Renal pelvis (tissue), 1 donor: ENCODE measurements at regions not wholly inside any gene's neighbourhood (a gene's known extent, or its start where the extent isn't known, plus 50 kb on each side); places are given as distances from the start of the nearest gene placed in this dataset.
"Not testable (repeated sequence)": the region's sequence is repeated elsewhere in the genome, so short reads cannot be mapped to it uniquely, and the experiment has no call there.

Experiments
- DNase-seq: peaks from one replicate; pipeline ENCODE4 v3.0.0-alpha.2; 2013

- no peak for DNase-seq
Observed at GRCh38 chr15:69762373-69763148, 309.9 kb downstream of the RPLP1 start.

GRCh38 chr15:69763831-69764230 is 311.2 kb downstream of the RPLP1 start:
- DNase-seq, result no peak

GRCh38 chr15:69766156-69766555 is 313.5 kb downstream of the RPLP1 start:
- no peak for DNase-seq

DNA sequence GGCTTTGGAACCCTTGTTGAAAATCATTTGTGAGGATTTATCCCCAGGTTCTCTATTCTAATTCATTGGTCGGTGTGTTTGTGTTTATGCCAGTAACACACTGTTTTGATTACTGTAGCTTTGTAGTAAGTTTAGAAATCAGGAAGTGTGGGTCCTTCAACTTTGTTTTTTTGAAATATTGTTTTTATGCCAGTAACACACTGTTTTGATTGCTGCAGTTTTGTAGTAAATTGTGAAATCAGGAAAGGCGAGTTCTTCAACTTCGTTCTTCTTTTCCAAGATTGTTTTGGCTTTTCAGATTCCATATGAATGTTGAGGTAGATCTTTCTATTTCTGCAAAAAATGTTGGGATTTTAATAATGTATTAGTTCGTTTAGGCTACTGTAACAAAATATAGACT is 314.6 kb downstream of the RPLP1 start:
- DNase-seq, result no peak

GRCh38 chr15:69769336-69769735 is 316.7 kb downstream of the RPLP1 start:
- not testable (repeated sequence) for DNase-seq

- DNase-seq, result not testable (repeated sequence)
Observed at GRCh38 chr15:69774258-69774657, 321.6 kb downstream of the RPLP1 start.

GRCh38 chr15:69774711-69775110 is 322.1 kb downstream of the RPLP1 start:
- not testable (repeated sequence) for DNase-seq

DNA sequence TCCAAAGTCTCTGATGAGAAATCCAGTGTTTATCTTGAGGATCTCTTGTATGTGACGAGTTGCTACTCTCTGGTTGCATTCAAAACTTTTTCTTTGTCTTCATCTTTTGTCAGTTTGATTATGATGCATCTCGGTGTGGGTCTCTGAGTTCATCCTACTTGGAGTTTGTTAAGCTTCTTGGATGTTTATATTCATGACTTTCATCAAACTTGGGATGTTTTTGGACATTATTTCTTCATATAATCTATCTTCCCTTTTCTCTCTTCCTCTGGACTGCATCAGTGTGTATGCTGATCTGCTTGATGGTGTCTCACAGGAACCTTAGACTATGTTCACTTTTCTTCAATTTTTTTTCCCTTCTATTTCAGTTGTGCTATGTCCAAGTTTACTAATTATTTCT is 320.4 kb downstream of the TLE3 start:
- DNase-seq, result no peak

DNA sequence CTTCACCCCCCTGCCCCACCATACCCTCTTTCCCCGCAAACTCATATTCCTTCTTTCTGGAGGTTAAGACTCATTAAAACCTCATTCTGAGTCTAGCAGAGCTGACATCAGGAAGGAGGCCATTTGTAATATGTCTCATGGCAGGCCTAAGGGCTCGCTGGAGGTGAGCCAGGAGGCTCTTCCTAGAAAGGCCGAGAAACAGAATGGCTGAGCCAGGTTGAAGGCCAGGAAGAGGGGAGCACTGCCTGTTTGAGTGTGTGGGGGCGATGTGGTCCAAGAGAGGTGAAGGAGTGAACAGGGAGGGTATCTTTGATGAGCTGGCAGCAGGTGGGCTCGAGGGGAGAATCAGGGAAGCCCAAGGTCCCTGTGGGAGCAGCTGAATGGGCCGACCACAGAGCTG is 317.3 kb downstream of the TLE3 start:
- no peak for DNase-seq

DNA sequence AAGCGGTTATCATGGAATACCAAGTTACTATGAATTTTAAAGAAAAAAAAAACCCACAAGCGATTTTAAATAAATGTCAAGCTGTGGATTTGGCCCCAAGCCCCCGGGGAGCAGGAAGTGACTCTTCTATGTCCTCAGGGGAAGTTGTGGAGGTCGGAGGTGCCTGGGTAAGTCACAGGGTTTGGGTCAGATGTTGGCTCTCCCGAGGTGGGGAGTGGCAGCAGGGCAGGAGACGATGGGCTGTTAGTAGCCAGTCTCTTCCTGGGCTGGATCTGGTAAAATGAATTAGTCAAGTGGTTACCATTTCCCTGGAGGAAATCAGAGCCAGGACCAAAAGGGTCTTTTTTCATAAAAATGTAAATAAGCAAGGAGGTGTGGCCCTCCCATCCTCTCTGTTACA is 316.7 kb downstream of the TLE3 start:
- no peak for DNase-seq

GRCh38 chr15:69781411-69782125 is 316.1 kb downstream of the TLE3 start:
- no peak for DNase-seq

DNA sequence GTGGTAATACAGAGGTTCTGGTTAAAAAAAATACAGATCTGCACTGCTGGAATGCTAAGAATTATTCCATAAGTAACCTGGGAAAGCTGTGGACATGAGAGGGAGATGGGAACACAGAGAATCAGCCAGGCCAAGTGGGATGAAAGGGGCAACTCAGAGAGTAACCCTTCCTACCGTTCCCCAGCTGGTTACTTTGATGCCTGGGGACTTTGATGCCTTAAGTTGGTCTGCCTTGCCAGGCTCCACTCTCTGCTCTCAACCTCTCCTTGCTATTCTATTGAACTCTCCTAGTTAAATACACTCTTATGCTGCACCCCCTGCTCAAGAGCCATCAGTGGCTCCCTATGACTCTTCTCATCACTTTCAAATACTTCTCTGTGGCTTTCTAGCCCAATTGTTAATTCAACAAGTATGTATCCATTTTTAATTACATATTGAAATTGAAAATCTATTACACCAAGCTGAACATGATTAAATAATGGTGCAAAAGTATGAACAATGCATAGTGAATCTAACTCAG is 315.5 kb downstream of the TLE3 start:
- no peak for DNase-seq

DNA sequence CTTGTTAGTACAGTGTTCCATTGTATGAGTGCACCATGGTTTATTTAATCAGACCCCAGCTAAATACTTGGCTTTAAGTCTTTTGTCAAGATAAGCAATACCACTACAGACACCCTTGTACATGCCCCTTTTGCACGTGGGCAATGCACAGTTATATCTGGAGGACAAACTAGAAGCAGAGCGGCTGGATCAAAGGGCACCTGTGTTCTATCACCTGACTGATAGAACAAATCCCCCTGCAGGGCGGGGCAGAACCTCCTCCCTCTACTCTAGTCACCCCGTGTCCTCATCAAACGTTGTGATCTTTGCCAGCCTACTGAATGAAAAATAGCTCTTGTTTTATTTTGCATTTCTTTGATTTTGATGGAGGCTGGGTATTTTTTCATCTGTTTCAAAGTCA is 314.9 kb downstream of the TLE3 start:
- DNase-seq, result no peak

GRCh38 chr15:69783211-69783610 is 314.5 kb downstream of the TLE3 start:
- no peak for DNase-seq

DNA sequence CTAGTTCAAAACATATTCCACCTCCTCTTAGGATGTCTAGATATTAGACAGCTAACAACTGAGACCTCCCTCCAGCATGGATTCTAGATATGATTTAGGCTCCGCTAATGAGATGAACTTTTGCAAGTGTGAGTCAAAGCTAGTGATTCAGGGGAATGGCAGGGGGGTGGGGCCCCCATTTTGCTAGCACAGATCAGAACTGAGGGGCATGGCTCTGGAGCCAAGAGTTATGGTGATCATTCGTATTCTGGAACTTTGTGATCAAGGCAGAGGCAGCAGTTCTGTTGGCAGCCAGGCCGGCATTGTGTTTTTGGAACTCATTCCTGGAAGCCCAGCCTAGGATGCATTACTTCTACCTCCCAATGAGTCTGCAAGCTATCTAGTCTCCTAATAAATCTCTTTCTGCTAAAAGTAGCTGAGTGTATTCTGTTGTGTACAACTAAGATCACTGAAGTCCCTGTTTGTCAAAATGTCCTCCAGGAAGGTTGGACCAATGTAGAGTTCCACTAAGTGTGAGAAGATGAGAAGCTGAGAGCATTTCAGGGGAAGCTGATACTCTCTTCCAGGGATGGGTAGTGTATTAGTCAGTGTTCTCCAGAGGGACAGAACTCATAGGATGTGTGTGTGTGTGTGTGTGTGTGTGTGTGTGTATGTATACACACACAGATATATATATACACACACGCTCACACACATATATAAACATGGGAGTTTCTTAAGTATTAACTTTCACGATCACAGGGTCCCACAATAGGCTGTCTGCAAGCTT is 312.7 kb downstream of the TLE3 start:
- DNase-seq, result no peak

DNA sequence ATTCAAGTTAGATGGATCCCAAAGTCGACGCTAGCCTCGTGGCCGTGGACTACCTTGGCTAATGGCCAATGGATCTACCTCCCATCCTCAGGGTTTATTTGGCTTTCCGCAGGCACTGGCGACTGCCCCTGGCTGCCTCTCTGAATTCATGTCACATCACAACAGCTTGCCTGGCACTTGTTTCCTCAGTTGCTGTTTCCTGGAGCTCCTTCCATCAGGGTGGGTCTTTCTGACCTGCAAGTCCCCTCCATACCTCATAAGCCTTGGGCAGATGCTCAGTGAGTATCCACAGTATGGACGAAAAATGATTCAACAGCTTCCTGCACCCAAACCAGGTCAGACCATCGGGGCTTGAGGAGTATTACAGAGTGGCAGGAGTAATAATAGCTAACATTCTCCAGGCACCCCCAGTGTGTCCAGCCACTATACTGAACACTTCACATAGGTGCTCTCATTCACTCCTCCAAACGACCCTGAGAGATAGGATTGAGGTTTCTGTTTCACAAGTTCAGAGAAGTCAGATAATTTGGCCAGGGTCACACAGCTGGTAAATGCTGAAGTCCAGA is 311.5 kb downstream of the TLE3 start:
- no peak for DNase-seq

DNA sequence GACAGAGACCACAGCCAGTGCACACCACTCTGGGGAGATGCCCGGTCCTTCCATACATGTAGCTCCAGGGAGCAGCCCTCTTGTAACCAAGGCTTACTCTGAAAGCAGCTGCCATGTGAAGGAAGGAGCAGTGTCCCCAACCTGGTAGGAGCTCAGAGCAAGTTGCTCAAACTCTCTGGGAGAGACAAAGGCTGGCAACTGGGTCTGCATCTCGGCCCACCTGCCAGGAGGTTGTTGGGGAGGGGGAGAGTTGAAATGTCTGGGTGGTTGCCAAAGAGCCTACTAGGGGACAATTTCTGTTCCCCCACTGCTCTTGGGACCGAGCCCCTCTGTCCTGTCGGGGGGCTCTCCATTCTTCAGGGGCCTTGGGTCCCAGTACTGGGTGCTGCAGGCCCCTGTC is 309.9 kb downstream of the TLE3 start:
- no peak for DNase-seq

DNA sequence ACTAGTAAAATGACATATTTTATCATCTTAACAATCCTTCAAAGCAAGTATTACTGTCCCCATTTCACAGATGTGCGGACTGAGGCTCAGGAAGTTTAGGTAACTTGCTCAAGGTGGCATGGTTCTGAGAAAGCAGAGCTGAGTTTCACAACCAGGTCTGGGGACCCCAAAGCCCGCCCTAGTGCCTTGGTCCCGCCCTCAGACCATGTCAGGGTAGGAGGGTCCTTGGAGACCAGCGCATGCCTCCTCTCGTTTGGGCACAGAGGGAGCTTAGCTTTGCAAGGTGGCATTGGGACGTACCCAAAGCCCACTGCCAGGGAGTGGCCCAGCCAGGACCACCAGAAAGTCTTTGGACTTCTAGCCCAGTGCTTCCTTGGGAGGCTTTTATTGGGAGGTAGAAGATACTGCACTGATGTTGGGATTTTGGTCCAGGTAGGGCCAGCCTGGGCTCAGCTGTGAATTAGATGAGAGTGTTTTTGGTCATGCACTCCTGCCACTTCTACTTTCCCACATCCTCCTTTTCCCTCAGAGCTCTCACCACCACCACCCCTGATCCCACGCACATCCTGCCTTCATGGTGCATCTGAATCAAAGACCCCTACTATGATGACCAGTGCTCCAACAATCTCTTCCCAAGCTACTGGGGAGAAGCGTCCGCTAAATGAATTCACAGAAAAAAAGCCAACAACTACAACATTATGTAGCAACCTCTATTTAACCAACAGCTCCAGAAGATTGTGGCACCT is 307.9 kb downstream of the TLE3 start:
- DNase-seq, result no peak

DNA sequence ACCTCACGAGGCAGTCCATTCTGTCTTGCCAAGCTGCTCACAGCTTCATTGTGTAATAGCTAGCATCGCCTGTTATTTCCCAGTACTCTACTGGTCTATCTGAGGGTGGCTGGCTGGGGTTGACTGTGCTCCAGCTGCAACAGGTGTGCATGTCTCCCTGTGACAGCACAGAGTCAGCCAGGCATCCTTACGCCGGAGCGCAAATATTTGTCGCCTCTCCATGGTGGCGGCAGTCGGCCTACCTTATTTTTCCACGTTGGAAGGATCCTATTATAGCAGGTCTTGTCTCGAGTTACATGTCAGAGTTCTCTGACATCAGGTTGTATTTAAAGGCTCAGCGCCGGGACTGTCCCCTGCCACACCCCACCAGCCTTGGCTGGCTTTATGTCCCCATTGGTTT is 307.1 kb downstream of the TLE3 start:
- no peak for DNase-seq

- DNase-seq, result no peak
Observed at GRCh38 chr15:69792823-69793222, 304.9 kb downstream of the TLE3 start.

DNA sequence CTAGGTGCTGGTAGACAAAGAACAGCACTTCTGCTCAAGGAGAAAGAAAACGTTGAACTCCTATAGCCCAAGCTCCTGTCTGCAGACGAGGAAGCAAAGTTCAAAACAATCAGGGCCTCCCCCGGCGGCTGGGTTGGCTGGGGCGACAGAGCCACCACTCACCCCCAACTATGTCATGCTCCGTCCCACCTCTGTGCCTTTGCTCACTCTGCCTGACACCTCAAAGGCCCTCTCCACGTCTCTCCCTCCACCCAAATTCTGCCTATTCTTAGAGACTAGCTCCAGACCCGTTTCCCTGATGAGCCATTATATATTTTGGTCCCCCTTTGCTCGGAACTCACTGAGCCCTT is 304.3 kb downstream of the TLE3 start:
- no peak for DNase-seq
